GM19438 (cell line): ENCODE measurements at regions not wholly inside any gene's neighbourhood (a gene's known extent, or its start where the extent isn't known, plus 50 kb on each side); places are given as distances from the start of the nearest gene placed in this dataset.
A peak's percentile ranks its signal among the peaks of the same experiment; 100 is the strongest.
"Not testable (repeated sequence)": the region's sequence is repeated elsewhere in the genome, so short reads cannot be mapped to it uniquely, and the experiment has no call there.

Experiments
- ATAC-seq: cut with Tn5 transposase; IDR thresholded peaks from one replicate; pipeline ENCODE4 v1.9.1; 2021; ENCODE audit warnings: low read depth; ENCODE audit not compliant: unreplicated experiment

- ATAC-seq, result no peak
These were observed 113.0 kb upstream of the KIF2A start for GRCh38 chr5:62192958-62193357.

- ATAC-seq, result not testable (repeated sequence)
These were observed 109.5 kb upstream of the KIF2A start for GRCh38 chr5:62196532-62196931.

GRCh38 chr5:62197697-62198096 is 108.3 kb upstream of the KIF2A start:
- no peak for ATAC-seq

GRCh38 chr5:62198421-62198820 is 107.6 kb upstream of the KIF2A start:
- no peak for ATAC-seq

- no peak for ATAC-seq
These were observed 106.0 kb upstream of the KIF2A start for GRCh38 chr5:62199792-62200716.

GRCh38 chr5:62206150-62206829 is 99.7 kb upstream of the KIF2A start:
- no peak for ATAC-seq

- ATAC-seq, result no peak
These were observed 97.7 kb upstream of the KIF2A start for GRCh38 chr5:62208218-62208852.

GRCh38 chr5:62211405-62211804 is 94.6 kb upstream of the KIF2A start:
- ATAC-seq, result no peak

- no peak for ATAC-seq
These were observed 93.4 kb upstream of the KIF2A start for GRCh38 chr5:62212648-62213047.

- no peak for ATAC-seq
These were observed 91.3 kb upstream of the KIF2A start for GRCh38 chr5:62214701-62215100.

GRCh38 chr5:62216603-62217002 is 89.4 kb upstream of the KIF2A start:
- not testable (repeated sequence) for ATAC-seq

- not testable (repeated sequence) for ATAC-seq
These were observed 88.9 kb upstream of the KIF2A start for GRCh38 chr5:62217095-62217494.

GRCh38 chr5:62218860-62219259 is 87.1 kb upstream of the KIF2A start:
- not testable (repeated sequence) for ATAC-seq

GRCh38 chr5:62221881-62222280 is 84.1 kb upstream of the KIF2A start:
- not testable (repeated sequence) for ATAC-seq

GRCh38 chr5:62222305-62222704 is 83.7 kb upstream of the KIF2A start:
- not testable (repeated sequence) for ATAC-seq

GRCh38 chr5:62223312-62223670 is 82.7 kb upstream of the KIF2A start:
- peak; percentile 97 for ATAC-seq

GRCh38 chr5:62224987-62225601 is 80.9 kb upstream of the KIF2A start:
- ATAC-seq, result not testable (repeated sequence)

- ATAC-seq, result not testable (repeated sequence)
These were observed 75.1 kb upstream of the KIF2A start for GRCh38 chr5:62230876-62231388.

GRCh38 chr5:62231576-62231975 is 74.4 kb upstream of the KIF2A start:
- ATAC-seq, result no peak

- not testable (repeated sequence) for ATAC-seq
These were observed 73.8 kb upstream of the KIF2A start for GRCh38 chr5:62232218-62232617.
